Activated naive CD4-positive, alpha-beta T cell treated with anti-CD3 and anti-CD28 coated beads, Interleukin-2, amount 10 ng/mL, durations not matched to agents 7 days and 5 days (primary cell): ENCODE measurements at regions not wholly inside any gene's neighbourhood (a gene's known extent, or its start where the extent isn't known, plus 50 kb on each side); places are given as distances from the start of the nearest gene placed in this dataset.

Experiments used
- CTCF ChIA-PET: fragments of 350-600 bp; sonication (Branson Sonifier 250); formaldehyde crosslinking; loops from one replicate; lab custom pipeline; 2021; ENCODE audit warnings: antibody characterized with exemption; lab: Charles Lee
- DNase-seq: peaks from one replicate; pipeline ENCODE4 v3.0.0-alpha.2; 2020
- H3K27ac Mint-ChIP-seq: one replicate; pipeline ENCODE4 v1.8.0; 2021; ENCODE audit warnings: mild to moderate bottlenecking, moderate library complexity, mixed read lengths
- H3K27me3 Mint-ChIP-seq: one replicate; pipeline ENCODE4 v1.8.0; 2021; ENCODE audit warnings: mild to moderate bottlenecking, mixed read lengths
- H3K36me3 Mint-ChIP-seq: one replicate; pipeline ENCODE4 v1.8.0; 2021; ENCODE audit warnings: mixed read lengths
- H3K4me1 Mint-ChIP-seq: one replicate; pipeline ENCODE4 v1.8.0; 2021; ENCODE audit warnings: mixed read lengths
- H3K4me3 Mint-ChIP-seq: one replicate; pipeline ENCODE4 v1.8.0; 2021; ENCODE audit warnings: mild to moderate bottlenecking, moderate library complexity, mixed read lengths
- H3K9me3 Mint-ChIP-seq: one replicate; pipeline ENCODE4 v1.8.0; 2021; ENCODE audit warnings: mixed read lengths

GRCh38 chr4:182102576-182102975, 140.6 kb upstream of the TENM3 start:
- Mint-ChIP-seq H3K9me3 (peaks cover 3% of the 10 kb centered on the region), H3K4me3 (no peak overlapping the region), H3K27me3 (no peaks in the 10 kb centered on the region), H3K27ac (no peak overlapping the region), H3K36me3 (no peaks in the 10 kb centered on the region), H3K4me1 (no peaks in the 10 kb centered on the region)
- CTCF ChIA-PET, result no interaction called here
- DNase-seq, result no peak

GRCh38 chr4:182103614-182104319, 139.4 kb upstream of the TENM3 start:
- CTCF ChIA-PET, result no interaction called here
- DNase-seq, result no peak
- H3K36me3 Mint-ChIP-seq, result no peaks in the 10 kb centered on the region
- no peaks in the 10 kb centered on the region for H3K27me3 Mint-ChIP-seq
- H3K4me1 Mint-ChIP-seq, result no peaks in the 10 kb centered on the region
- no peak overlapping the region for H3K4me3 Mint-ChIP-seq
- H3K9me3 Mint-ChIP-seq, result peaks cover 3% of the 10 kb centered on the region
- H3K27ac Mint-ChIP-seq, result no peak overlapping the region

GRCh38 chr4:182105416-182105815, 137.8 kb upstream of the TENM3 start:
- H3K4me3 Mint-ChIP-seq, result no peak overlapping the region
- CTCF ChIA-PET, result no interaction called here
- no peaks in the 10 kb centered on the region for H3K36me3 Mint-ChIP-seq
- DNase-seq, result no peak
- no peaks in the 10 kb centered on the region for H3K27me3 Mint-ChIP-seq
- no peaks in the 10 kb centered on the region for H3K4me1 Mint-ChIP-seq
- H3K27ac Mint-ChIP-seq, result no peak overlapping the region
- H3K9me3 Mint-ChIP-seq, result peaks cover 3% of the 10 kb centered on the region

- CTCF ChIA-PET, result no interaction called here
Observed at GRCh38 chr4:182107931-182108330, 135.3 kb upstream of the TENM3 start.

GRCh38 chr4:182111586-182111985, 131.6 kb upstream of the TENM3 start:
- Mint-ChIP-seq H3K27ac (no peak overlapping the region), H3K4me3 (no peak overlapping the region), H3K27me3 (no peaks in the 10 kb centered on the region), H3K36me3 (no peaks in the 10 kb centered on the region), H3K9me3 (no peaks in the 10 kb centered on the region), H3K4me1 (no peaks in the 10 kb centered on the region)
- no peak for DNase-seq
- CTCF ChIA-PET, result no interaction called here

More at GRCh38 chr4:182107931-182108330, 135.3 kb upstream of the TENM3 start:
- no peak for DNase-seq
- Mint-ChIP-seq H3K9me3 (peaks cover 2% of the 10 kb centered on the region), H3K4me3 (no peak overlapping the region), H3K27me3 (no peaks in the 10 kb centered on the region), H3K27ac (no peak overlapping the region), H3K4me1 (no peaks in the 10 kb centered on the region), H3K36me3 (no peaks in the 10 kb centered on the region)

- H3K9me3 Mint-ChIP-seq, result peaks cover 1% of the 10 kb centered on the region
- H3K27me3 Mint-ChIP-seq, result no peaks in the 10 kb centered on the region
- H3K4me1 Mint-ChIP-seq, result no peaks in the 10 kb centered on the region
- DNase-seq, result no peak
- H3K4me3 Mint-ChIP-seq, result no peak overlapping the region
- CTCF ChIA-PET, result no interaction called here
- H3K36me3 Mint-ChIP-seq, result no peaks in the 10 kb centered on the region
- H3K27ac Mint-ChIP-seq, result no peak overlapping the region
Observed at GRCh38 chr4:182113779-182114178, 129.4 kb upstream of the TENM3 start.

GRCh38 chr4:182124359-182124758, 118.8 kb upstream of the TENM3 start:
- DNase-seq, result no peak
- no peaks in the 10 kb centered on the region for H3K4me1 Mint-ChIP-seq
- CTCF ChIA-PET, result no interaction called here
- no peak overlapping the region for H3K27ac Mint-ChIP-seq
- no peak overlapping the region for H3K4me3 Mint-ChIP-seq
- H3K36me3 Mint-ChIP-seq, result no peaks in the 10 kb centered on the region
- peaks cover 22% of the 10 kb centered on the region for H3K9me3 Mint-ChIP-seq
- no peaks in the 10 kb centered on the region for H3K27me3 Mint-ChIP-seq

GRCh38 chr4:182126096-182126495, 117.1 kb upstream of the TENM3 start:
- peaks cover 21% of the 10 kb centered on the region for H3K9me3 Mint-ChIP-seq
- no peaks in the 10 kb centered on the region for H3K4me1 Mint-ChIP-seq
- no peaks in the 10 kb centered on the region for H3K36me3 Mint-ChIP-seq
- no peak for DNase-seq
- no peak overlapping the region for H3K4me3 Mint-ChIP-seq
- CTCF ChIA-PET, result no interaction called here
- no peak overlapping the region for H3K27ac Mint-ChIP-seq
- H3K27me3 Mint-ChIP-seq, result no peaks in the 10 kb centered on the region

GRCh38 chr4:182126603-182127002, 116.6 kb upstream of the TENM3 start:
- Mint-ChIP-seq H3K27me3 (no peaks in the 10 kb centered on the region), H3K4me1 (no peaks in the 10 kb centered on the region), H3K4me3 (no peak overlapping the region), H3K27ac (no peak overlapping the region), H3K36me3 (no peaks in the 10 kb centered on the region), H3K9me3 (peaks cover 21% of the 10 kb centered on the region)
- DNase-seq, result no peak
- CTCF ChIA-PET, result no interaction called here

GRCh38 chr4:182133033-182133432, 110.2 kb upstream of the TENM3 start:
- no peak overlapping the region for H3K27ac Mint-ChIP-seq
- DNase-seq, result no peak
- no peak overlapping the region for H3K4me3 Mint-ChIP-seq
- no peaks in the 10 kb centered on the region for H3K9me3 Mint-ChIP-seq
- H3K36me3 Mint-ChIP-seq, result no peaks in the 10 kb centered on the region
- no peaks in the 10 kb centered on the region for H3K4me1 Mint-ChIP-seq
- H3K27me3 Mint-ChIP-seq, result peaks cover 4% of the 10 kb centered on the region
- CTCF ChIA-PET, result no interaction called here

GRCh38 chr4:182134261-182134660, 108.9 kb upstream of the TENM3 start:
- Mint-ChIP-seq H3K4me3 (no peak overlapping the region), H3K4me1 (no peaks in the 10 kb centered on the region), H3K36me3 (no peaks in the 10 kb centered on the region), H3K27me3 (peaks cover 4% of the 10 kb centered on the region), H3K9me3 (no peaks in the 10 kb centered on the region), H3K27ac (no peak overlapping the region)
- DNase-seq, result no peak
- CTCF ChIA-PET, result no interaction called here

- Mint-ChIP-seq H3K27me3 (peaks cover 20% of the 10 kb centered on the region), H3K36me3 (no peaks in the 10 kb centered on the region), H3K4me1 (peaks cover 3% of the 10 kb centered on the region), H3K27ac (no peak overlapping the region), H3K4me3 (no peak overlapping the region), H3K9me3 (no peaks in the 10 kb centered on the region)
- CTCF ChIA-PET, result no interaction called here
- DNase-seq, result no peak
Observed at GRCh38 chr4:182136201-182136600, 107.0 kb upstream of the TENM3 start.

- Mint-ChIP-seq H3K27ac (no peak overlapping the region), H3K36me3 (no peaks in the 10 kb centered on the region), H3K9me3 (no peaks in the 10 kb centered on the region), H3K4me1 (peaks cover 5% of the 10 kb centered on the region), H3K27me3 (peaks cover 31% of the 10 kb centered on the region), H3K4me3 (no peak overlapping the region)
- DNase-seq, result no peak
- CTCF ChIA-PET, result no interaction called here
Observed at GRCh38 chr4:182137343-182137742, 105.9 kb upstream of the TENM3 start.

- Mint-ChIP-seq H3K27ac (no peak overlapping the region), H3K4me3 (peak overlapping the region; percentile 65), H3K36me3 (peaks cover 1% of the 10 kb centered on the region), H3K9me3 (no peaks in the 10 kb centered on the region), H3K4me1 (peaks cover 18% of the 10 kb centered on the region), H3K27me3 (peaks cover 52% of the 10 kb centered on the region)
- CTCF ChIA-PET, result no interaction called here
- DNase-seq, result no peak
Observed at GRCh38 chr4:182139491-182139890, 103.7 kb upstream of the TENM3 start.

- peak overlapping the region; percentile 2 for H3K27ac Mint-ChIP-seq
- H3K9me3 Mint-ChIP-seq, result no peaks in the 10 kb centered on the region
- no peak for DNase-seq
- H3K27me3 Mint-ChIP-seq, result peaks cover 59% of the 10 kb centered on the region
- H3K4me3 Mint-ChIP-seq, result no peak overlapping the region
- H3K36me3 Mint-ChIP-seq, result peaks cover 1% of the 10 kb centered on the region
- H3K4me1 Mint-ChIP-seq, result peaks cover 23% of the 10 kb centered on the region
- CTCF ChIA-PET, result no interaction called here
Observed at GRCh38 chr4:182140547-182140946, 102.7 kb upstream of the TENM3 start.
